ENCODE measurements at regions not wholly inside any gene's neighbourhood (a gene's known extent, or its start where the extent isn't known, plus 50 kb on each side); places are given as distances from the start of the nearest gene placed in this dataset.

- TF ChIP-seq SP1 (IDR thresholded peaks at IDR 0.05), result no peak
- TF ChIP-seq JUND (IDR thresholded peaks at IDR 0.05), result no peak
- TF ChIP-seq, protein P1, sequence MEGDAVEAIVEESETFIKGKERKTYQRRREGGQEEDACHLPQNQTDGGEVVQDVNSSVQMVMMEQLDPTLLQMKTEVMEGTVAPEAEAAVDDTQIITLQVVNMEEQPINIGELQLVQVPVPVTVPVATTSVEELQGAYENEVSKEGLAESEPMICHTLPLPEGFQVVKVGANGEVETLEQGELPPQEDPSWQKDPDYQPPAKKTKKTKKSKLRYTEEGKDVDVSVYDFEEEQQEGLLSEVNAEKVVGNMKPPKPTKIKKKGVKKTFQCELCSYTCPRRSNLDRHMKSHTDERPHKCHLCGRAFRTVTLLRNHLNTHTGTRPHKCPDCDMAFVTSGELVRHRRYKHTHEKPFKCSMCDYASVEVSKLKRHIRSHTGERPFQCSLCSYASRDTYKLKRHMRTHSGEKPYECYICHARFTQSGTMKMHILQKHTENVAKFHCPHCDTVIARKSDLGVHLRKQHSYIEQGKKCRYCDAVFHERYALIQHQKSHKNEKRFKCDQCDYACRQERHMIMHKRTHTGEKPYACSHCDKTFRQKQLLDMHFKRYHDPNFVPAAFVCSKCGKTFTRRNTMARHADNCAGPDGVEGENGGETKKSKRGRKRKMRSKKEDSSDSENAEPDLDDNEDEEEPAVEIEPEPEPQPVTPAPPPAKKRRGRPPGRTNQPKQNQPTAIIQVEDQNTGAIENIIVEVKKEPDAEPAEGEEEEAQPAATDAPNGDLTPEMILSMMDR (IDR thresholded peaks at IDR 0.05; ENCODE audit: low read depth, low read length, missing input control), result no peak
- no peak for TF ChIP-seq EGR1 (IDR thresholded peaks at IDR 0.05; ENCODE audit: low read depth in 2 of 2)
- TF ChIP-seq RXRA (IDR thresholded peaks at IDR 0.05), result no peak
- TF ChIP-seq, protein P2, sequence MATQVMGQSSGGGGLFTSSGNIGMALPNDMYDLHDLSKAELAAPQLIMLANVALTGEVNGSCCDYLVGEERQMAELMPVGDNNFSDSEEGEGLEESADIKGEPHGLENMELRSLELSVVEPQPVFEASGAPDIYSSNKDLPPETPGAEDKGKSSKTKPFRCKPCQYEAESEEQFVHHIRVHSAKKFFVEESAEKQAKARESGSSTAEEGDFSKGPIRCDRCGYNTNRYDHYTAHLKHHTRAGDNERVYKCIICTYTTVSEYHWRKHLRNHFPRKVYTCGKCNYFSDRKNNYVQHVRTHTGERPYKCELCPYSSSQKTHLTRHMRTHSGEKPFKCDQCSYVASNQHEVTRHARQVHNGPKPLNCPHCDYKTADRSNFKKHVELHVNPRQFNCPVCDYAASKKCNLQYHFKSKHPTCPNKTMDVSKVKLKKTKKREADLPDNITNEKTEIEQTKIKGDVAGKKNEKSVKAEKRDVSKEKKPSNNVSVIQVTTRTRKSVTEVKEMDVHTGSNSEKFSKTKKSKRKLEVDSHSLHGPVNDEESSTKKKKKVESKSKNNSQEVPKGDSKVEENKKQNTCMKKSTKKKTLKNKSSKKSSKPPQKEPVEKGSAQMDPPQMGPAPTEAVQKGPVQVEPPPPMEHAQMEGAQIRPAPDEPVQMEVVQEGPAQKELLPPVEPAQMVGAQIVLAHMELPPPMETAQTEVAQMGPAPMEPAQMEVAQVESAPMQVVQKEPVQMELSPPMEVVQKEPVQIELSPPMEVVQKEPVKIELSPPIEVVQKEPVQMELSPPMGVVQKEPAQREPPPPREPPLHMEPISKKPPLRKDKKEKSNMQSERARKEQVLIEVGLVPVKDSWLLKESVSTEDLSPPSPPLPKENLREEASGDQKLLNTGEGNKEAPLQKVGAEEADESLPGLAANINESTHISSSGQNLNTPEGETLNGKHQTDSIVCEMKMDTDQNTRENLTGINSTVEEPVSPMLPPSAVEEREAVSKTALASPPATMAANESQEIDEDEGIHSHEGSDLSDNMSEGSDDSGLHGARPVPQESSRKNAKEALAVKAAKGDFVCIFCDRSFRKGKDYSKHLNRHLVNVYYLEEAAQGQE (IDR thresholded peaks at IDR 0.05), result no peak
- no peak for TF ChIP-seq HNF4A (conservative IDR thresholded peaks at IDR 0.05)
- TF ChIP-seq RAD21 (IDR thresholded peaks at IDR 0.05), result no peak
- TF ChIP-seq HNF4G (IDR thresholded peaks at IDR 0.05), result no peak
- TF ChIP-seq, protein P3, sequence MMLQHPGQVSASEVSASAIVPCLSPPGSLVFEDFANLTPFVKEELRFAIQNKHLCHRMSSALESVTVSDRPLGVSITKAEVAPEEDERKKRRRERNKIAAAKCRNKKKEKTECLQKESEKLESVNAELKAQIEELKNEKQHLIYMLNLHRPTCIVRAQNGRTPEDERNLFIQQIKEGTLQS (IDR thresholded peaks at IDR 0.05), result no peak
- TF ChIP-seq FOXA2 (IDR thresholded peaks at IDR 0.05), result no peak
- no peak for TF ChIP-seq TAF1 (conservative IDR thresholded peaks at IDR 0.05)
- TF ChIP-seq GABPA (IDR thresholded peaks at IDR 0.05 in 1 of 2, conservative IDR thresholded peaks at IDR 0.05 in 1 of 2), result no peak
- TF ChIP-seq FOXA1 (IDR thresholded peaks at IDR 0.05), result no peak
- TF ChIP-seq YY1 (IDR thresholded peaks at IDR 0.05), result no peak
- 58% methylated on average over 2 of the region's 2 CpGs for WGBS
- no peaks in the 10 kb centered on the region for H3K4me1 ChIP-seq (ENCODE audit: control insufficient read depth in 4 of 4, insufficient read depth in 4 of 4, low read length in 3 of 4)
- H3K27ac ChIP-seq (ENCODE audit: low read depth in 1 of 2, low read length in 2 of 2), result no peak overlapping the region
- no peak for DNase-seq (ENCODE audit: low spot score)
- no peaks in the 10 kb centered on the region for H3K9me3 ChIP-seq (ENCODE audit: control insufficient read depth in 4 of 4, low read length in 3 of 4)
- peaks cover 0 to 2% (median 0%) of the 10 kb centered on the region in 4 donors for H3K27me3 ChIP-seq (ENCODE audit: control insufficient read depth in 4 of 4, insufficient read depth in 4 of 4, low read length in 3 of 4)
- H3K4me3 ChIP-seq (ENCODE audit: low read depth in 1 of 3, low read length in 3 of 3), result no peak overlapping the region
- no peaks in the 10 kb centered on the region for H3K36me3 ChIP-seq (ENCODE audit: control insufficient read depth in 4 of 4, insufficient read depth in 3 of 4, low read depth in 1 of 4, low read length in 3 of 4)
- no peak overlapping the region for H3K9ac ChIP-seq (ENCODE audit: low read depth in 1 of 2, low read length in 2 of 2)
These were observed 115.1 kb upstream of the TCF21 start for GRCh38 chr6:133773776-133774175.

GRCh38 chr6:133774356-133774755, 114.6 kb upstream of the TCF21 start:
- WGBS, result 92% methylated on average over 2 of the region's 2 CpGs
- no peak overlapping the region for H3K9ac ChIP-seq (ENCODE audit: low read depth in 1 of 2, low read length in 2 of 2)
- TF ChIP-seq JUND (IDR thresholded peaks at IDR 0.05) (no peak), YY1 (IDR thresholded peaks at IDR 0.05) (no peak), FOXA1 (IDR thresholded peaks at IDR 0.05) (no peak), FOXA2 (IDR thresholded peaks at IDR 0.05) (no peak), TAF1 (conservative IDR thresholded peaks at IDR 0.05) (no peak), HNF4A (conservative IDR thresholded peaks at IDR 0.05) (no peak)
- TF ChIP-seq, protein P1 (IDR thresholded peaks at IDR 0.05; ENCODE audit: low read depth, low read length, missing input control), result no peak
- TF ChIP-seq, protein P4, sequence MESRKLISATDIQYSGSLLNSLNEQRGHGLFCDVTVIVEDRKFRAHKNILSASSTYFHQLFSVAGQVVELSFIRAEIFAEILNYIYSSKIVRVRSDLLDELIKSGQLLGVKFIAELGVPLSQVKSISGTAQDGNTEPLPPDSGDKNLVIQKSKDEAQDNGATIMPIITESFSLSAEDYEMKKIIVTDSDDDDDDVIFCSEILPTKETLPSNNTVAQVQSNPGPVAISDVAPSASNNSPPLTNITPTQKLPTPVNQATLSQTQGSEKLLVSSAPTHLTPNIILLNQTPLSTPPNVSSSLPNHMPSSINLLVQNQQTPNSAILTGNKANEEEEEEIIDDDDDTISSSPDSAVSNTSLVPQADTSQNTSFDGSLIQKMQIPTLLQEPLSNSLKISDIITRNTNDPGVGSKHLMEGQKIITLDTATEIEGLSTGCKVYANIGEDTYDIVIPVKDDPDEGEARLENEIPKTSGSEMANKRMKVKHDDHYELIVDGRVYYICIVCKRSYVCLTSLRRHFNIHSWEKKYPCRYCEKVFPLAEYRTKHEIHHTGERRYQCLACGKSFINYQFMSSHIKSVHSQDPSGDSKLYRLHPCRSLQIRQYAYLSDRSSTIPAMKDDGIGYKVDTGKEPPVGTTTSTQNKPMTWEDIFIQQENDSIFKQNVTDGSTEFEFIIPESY (IDR thresholded peaks at IDR 0.05), result no peak
- TF ChIP-seq, protein P2 (IDR thresholded peaks at IDR 0.05), result no peak
- TF ChIP-seq, protein P3 (IDR thresholded peaks at IDR 0.05), result no peak

More at GRCh38 chr6:133774356-133774755, 114.6 kb upstream of the TCF21 start:
- H3K9me3 ChIP-seq (ENCODE audit: control insufficient read depth in 4 of 4, low read length in 3 of 4), result no peaks in the 10 kb centered on the region
- no peak for DNase-seq (ENCODE audit: low spot score)
- H3K4me3 ChIP-seq (ENCODE audit: low read depth in 1 of 3, low read length in 3 of 3), result no peak overlapping the region
- no peak overlapping the region for H3K27ac ChIP-seq (ENCODE audit: low read depth in 1 of 2, low read length in 2 of 2)
- H3K27me3 ChIP-seq (ENCODE audit: control insufficient read depth in 4 of 4, insufficient read depth in 4 of 4, low read length in 3 of 4), result peaks cover 0 to 2% (median 0%) of the 10 kb centered on the region in 4 donors
- no peaks in the 10 kb centered on the region for H3K36me3 ChIP-seq (ENCODE audit: control insufficient read depth in 4 of 4, insufficient read depth in 3 of 4, low read depth in 1 of 4, low read length in 3 of 4)
- H3K4me1 ChIP-seq (ENCODE audit: control insufficient read depth in 4 of 4, insufficient read depth in 4 of 4, low read length in 3 of 4), result no peaks in the 10 kb centered on the region
